ENCODE measurements at regions not wholly inside any gene's neighbourhood (a gene's known extent, or its start where the extent isn't known, plus 50 kb on each side); places are given as distances from the start of the nearest gene placed in this dataset.
"Not testable (repeated sequence)": the region's sequence is repeated elsewhere in the genome, so short reads cannot be mapped to it uniquely, and the experiment has no call there.

- H3K9ac ChIP-seq (ENCODE audit: low read length), result no peak overlapping the region
- no peaks in the 10 kb centered on the region for H3K4me1 ChIP-seq (ENCODE audit: control insufficient read depth, insufficient read depth, low read length)
These were observed 86.8 kb upstream of the ZFP42 start for GRCh38 chr4:187908731-187909130.

GRCh38 chr4:187910741-187911140 is 84.8 kb upstream of the ZFP42 start:
- H3K9me3 ChIP-seq (ENCODE audit: control insufficient read depth, low read length), result no peaks in the 10 kb centered on the region
- no peaks in the 10 kb centered on the region for H3K4me1 ChIP-seq (ENCODE audit: control insufficient read depth, insufficient read depth, low read length)
- H3K4me3 ChIP-seq (ENCODE audit: low read length), result no peak overlapping the region
- no peaks in the 10 kb centered on the region for H3K27me3 ChIP-seq (ENCODE audit: control insufficient read depth, insufficient read depth, low read length)
- no peaks in the 10 kb centered on the region for H3K36me3 ChIP-seq (ENCODE audit: control insufficient read depth, insufficient read depth, low read length)
- H3K9ac ChIP-seq (ENCODE audit: low read length), result no peak overlapping the region

More at GRCh38 chr4:187908731-187909130, 86.8 kb upstream of the ZFP42 start:
- no peaks in the 10 kb centered on the region for H3K9me3 ChIP-seq (ENCODE audit: control insufficient read depth, low read length)
- no peaks in the 10 kb centered on the region for H3K36me3 ChIP-seq (ENCODE audit: control insufficient read depth, insufficient read depth, low read length)
- H3K4me3 ChIP-seq (ENCODE audit: low read length), result no peak overlapping the region
- H3K27me3 ChIP-seq (ENCODE audit: control insufficient read depth, insufficient read depth, low read length), result no peaks in the 10 kb centered on the region

- not testable (repeated sequence) for H3K9ac ChIP-seq (ENCODE audit: low read length); H3K4me1 ChIP-seq (ENCODE audit: control insufficient read depth, insufficient read depth, low read length); H3K27me3 ChIP-seq (ENCODE audit: control insufficient read depth, insufficient read depth, low read length); H3K36me3 ChIP-seq (ENCODE audit: control insufficient read depth, insufficient read depth, low read length); H3K4me3 ChIP-seq (ENCODE audit: low read length); H3K9me3 ChIP-seq (ENCODE audit: control insufficient read depth, low read length)
These were observed 80.2 kb upstream of the ZFP42 start for GRCh38 chr4:187915406-187915805.

GRCh38 chr4:187919966-187920365 is 75.6 kb upstream of the ZFP42 start:
- Histone ChIP-seq H3K9ac (ENCODE audit: low read length) (no peak overlapping the region), H3K4me3 (ENCODE audit: low read length) (no peak overlapping the region), H3K9me3 (ENCODE audit: control insufficient read depth, low read length) (no peaks in the 10 kb centered on the region), H3K36me3 (ENCODE audit: control insufficient read depth, insufficient read depth, low read length) (no peaks in the 10 kb centered on the region), H3K4me1 (ENCODE audit: control insufficient read depth, insufficient read depth, low read length) (no peaks in the 10 kb centered on the region), H3K27me3 (ENCODE audit: control insufficient read depth, insufficient read depth, low read length) (no peaks in the 10 kb centered on the region)

GRCh38 chr4:187921946-187922623 is 73.5 kb upstream of the ZFP42 start:
- Histone ChIP-seq H3K27me3 (ENCODE audit: control insufficient read depth, insufficient read depth, low read length) (no peaks in the 10 kb centered on the region), H3K9me3 (ENCODE audit: control insufficient read depth, low read length) (no peaks in the 10 kb centered on the region), H3K4me1 (ENCODE audit: control insufficient read depth, insufficient read depth, low read length) (no peaks in the 10 kb centered on the region), H3K4me3 (ENCODE audit: low read length) (no peak overlapping the region), H3K36me3 (ENCODE audit: control insufficient read depth, insufficient read depth, low read length) (no peaks in the 10 kb centered on the region), H3K9ac (ENCODE audit: low read length) (no peak overlapping the region)

GRCh38 chr4:187929024-187929423 is 66.5 kb upstream of the ZFP42 start:
- Histone ChIP-seq H3K4me3 (ENCODE audit: low read length) (no peak overlapping the region), H3K4me1 (ENCODE audit: control insufficient read depth, insufficient read depth, low read length) (no peaks in the 10 kb centered on the region), H3K36me3 (ENCODE audit: control insufficient read depth, insufficient read depth, low read length) (no peaks in the 10 kb centered on the region), H3K9ac (ENCODE audit: low read length) (no peak overlapping the region), H3K27me3 (ENCODE audit: control insufficient read depth, insufficient read depth, low read length) (no peaks in the 10 kb centered on the region), H3K9me3 (ENCODE audit: control insufficient read depth, low read length) (no peaks in the 10 kb centered on the region)

GRCh38 chr4:187934766-187935165 is 60.8 kb upstream of the ZFP42 start:
- no peaks in the 10 kb centered on the region for H3K27me3 ChIP-seq (ENCODE audit: control insufficient read depth, insufficient read depth, low read length)
- H3K9ac ChIP-seq (ENCODE audit: low read length), result no peak overlapping the region
- H3K4me3 ChIP-seq (ENCODE audit: low read length), result no peak overlapping the region
- H3K36me3 ChIP-seq (ENCODE audit: control insufficient read depth, insufficient read depth, low read length), result no peaks in the 10 kb centered on the region
- no peaks in the 10 kb centered on the region for H3K4me1 ChIP-seq (ENCODE audit: control insufficient read depth, insufficient read depth, low read length)
- H3K9me3 ChIP-seq (ENCODE audit: control insufficient read depth, low read length), result no peaks in the 10 kb centered on the region

- H3K36me3 ChIP-seq (ENCODE audit: control insufficient read depth, insufficient read depth, low read length), result no peaks in the 10 kb centered on the region
- no peaks in the 10 kb centered on the region for H3K4me1 ChIP-seq (ENCODE audit: control insufficient read depth, insufficient read depth, low read length)
- no peak overlapping the region for H3K4me3 ChIP-seq (ENCODE audit: low read length)
- no peaks in the 10 kb centered on the region for H3K9me3 ChIP-seq (ENCODE audit: control insufficient read depth, low read length)
- no peak overlapping the region for H3K9ac ChIP-seq (ENCODE audit: low read length)
- no peaks in the 10 kb centered on the region for H3K27me3 ChIP-seq (ENCODE audit: control insufficient read depth, insufficient read depth, low read length)
These were observed 58.0 kb upstream of the ZFP42 start for GRCh38 chr4:187937557-187937956.

GRCh38 chr4:187940299-187940698 is 55.3 kb upstream of the ZFP42 start:
- H3K9me3 ChIP-seq (ENCODE audit: control insufficient read depth, low read length), result no peaks in the 10 kb centered on the region
- H3K36me3 ChIP-seq (ENCODE audit: control insufficient read depth, insufficient read depth, low read length), result no peaks in the 10 kb centered on the region
- no peaks in the 10 kb centered on the region for H3K27me3 ChIP-seq (ENCODE audit: control insufficient read depth, insufficient read depth, low read length)
- H3K4me1 ChIP-seq (ENCODE audit: control insufficient read depth, insufficient read depth, low read length), result no peaks in the 10 kb centered on the region
- no peak overlapping the region for H3K4me3 ChIP-seq (ENCODE audit: low read length)
- H3K9ac ChIP-seq (ENCODE audit: low read length), result no peak overlapping the region

- Histone ChIP-seq H3K27me3 (ENCODE audit: control insufficient read depth, insufficient read depth, low read length) (no peaks in the 10 kb centered on the region), H3K4me1 (ENCODE audit: control insufficient read depth, insufficient read depth, low read length) (no peaks in the 10 kb centered on the region), H3K9me3 (ENCODE audit: control insufficient read depth, low read length) (no peaks in the 10 kb centered on the region), H3K36me3 (ENCODE audit: control insufficient read depth, insufficient read depth, low read length) (no peaks in the 10 kb centered on the region), H3K9ac (ENCODE audit: low read length) (no peak overlapping the region), H3K4me3 (ENCODE audit: low read length) (no peak overlapping the region)
These were observed 52.6 kb upstream of the ZFP42 start for GRCh38 chr4:187942968-187943367.

- Histone ChIP-seq H3K4me1 (ENCODE audit: control insufficient read depth, insufficient read depth, low read length) (no peaks in the 10 kb centered on the region), H3K27me3 (ENCODE audit: control insufficient read depth, insufficient read depth, low read length) (no peaks in the 10 kb centered on the region), H3K4me3 (ENCODE audit: low read length) (no peak overlapping the region), H3K9ac (ENCODE audit: low read length) (no peak overlapping the region), H3K9me3 (ENCODE audit: control insufficient read depth, low read length) (no peaks in the 10 kb centered on the region), H3K36me3 (ENCODE audit: control insufficient read depth, insufficient read depth, low read length) (no peaks in the 10 kb centered on the region)
These were observed 51.4 kb upstream of the ZFP42 start for GRCh38 chr4:187944179-187944578.
